Hippocampal formation (tissue), 2 donors: ENCODE measurements at regions not wholly inside any gene's neighbourhood (a gene's known extent, or its start where the extent isn't known, plus 50 kb on each side); places are given as distances from the start of the nearest gene placed in this dataset.
"Not testable (repeated sequence)": the region's sequence is repeated elsewhere in the genome, so short reads cannot be mapped to it uniquely, and the experiment has no call there.

ENCODE experiments used
- DNase-seq, 2 donors: peaks; one replicate each; lab custom pipeline; 2025; lab: John Stamatoyannopoulos, UW

GRCh38 chr12:93080452-93080851 is 151.4 kb upstream of the EEA1 start:
- no peak for DNase-seq

- no peak for DNase-seq
Measured at GRCh38 chr12:93080994-93081809, 152.1 kb upstream of the EEA1 start.

GRCh38 chr12:93081810-93082165 is 152.7 kb upstream of the EEA1 start:
- no peak for DNase-seq

- DNase-seq, result no peak
Measured at GRCh38 chr12:93085383-93086287, 156.5 kb upstream of the EEA1 start.

GRCh38 chr12:93086288-93086727 is 157.2 kb upstream of the EEA1 start:
- no peak for DNase-seq

- DNase-seq, result no peak
Measured at GRCh38 chr12:93087840-93088610, 158.9 kb upstream of the EEA1 start.

GRCh38 chr12:93089805-93090569 is 160.9 kb upstream of the EEA1 start:
- no peak for DNase-seq

GRCh38 chr12:93090731-93091172 is 161.7 kb upstream of the EEA1 start:
- DNase-seq, result no peak

GRCh38 chr12:93091886-93092648 is 163.0 kb upstream of the EEA1 start:
- DNase-seq, result no peak

- no peak for DNase-seq
Measured at GRCh38 chr12:93092649-93092945, 163.5 kb upstream of the EEA1 start.

GRCh38 chr12:93093243-93093642 is 164.1 kb upstream of the EEA1 start:
- DNase-seq, result no peak

GRCh38 chr12:93094222-93094621 is 165.1 kb upstream of the EEA1 start:
- not testable (repeated sequence) for DNase-seq

GRCh38 chr12:93094988-93095737 is 166.1 kb upstream of the EEA1 start:
- DNase-seq, result no peak

- no peak for DNase-seq
Measured at GRCh38 chr12:93097417-93097816, 168.3 kb upstream of the EEA1 start.

GRCh38 chr12:93098077-93098476 is 169.0 kb upstream of the EEA1 start:
- no peak for DNase-seq

- DNase-seq, result no peak
Measured at GRCh38 chr12:93099792-93100191, 170.7 kb upstream of the EEA1 start.

- no peak for DNase-seq
Measured at GRCh38 chr12:93100610-93101009, 171.5 kb upstream of the EEA1 start.

- no peak for DNase-seq
Measured at GRCh38 chr12:93101367-93101766, 172.3 kb upstream of the EEA1 start.

- no peak for DNase-seq
Measured at GRCh38 chr12:93102312-93102711, 173.2 kb upstream of the EEA1 start.

GRCh38 chr12:93102744-93103143 is 173.6 kb upstream of the EEA1 start:
- DNase-seq, result no peak
